Right cardiac atrium (tissue), 5 donors: ENCODE measurements at regions not wholly inside any gene's neighbourhood (a gene's known extent, or its start where the extent isn't known, plus 50 kb on each side); places are given as distances from the start of the nearest gene placed in this dataset.

Experiments used
- ATAC-seq, 2 donors: fragments of 200-7000 bp; cut with Tn5 transposase; one replicate each; pipeline versions ENCODE4 v1.8.0 to v1.9.1; 2020; ENCODE audit warnings: moderate library complexity in 2 of 2, mild to moderate bottlenecking in 1 of 2
- DNase-seq, 3 donors: peaks; one replicate each; pipeline ENCODE4 v3.0.0-alpha.2; 2020
- H3K27ac ChIP-seq: one replicate; pipeline ENCODE4 v1.5.1; 2013; ENCODE audit warnings: mild to moderate bottlenecking, low read length, control low read depth, moderate library complexity
- H3K27me3 ChIP-seq: one replicate; pipeline ENCODE4 v1.6.1; 2013; ENCODE audit not compliant: control insufficient read depth, insufficient read depth
- H3K4me1 ChIP-seq: one replicate; pipeline ENCODE4 v1.6.1; 2013; ENCODE audit warnings: low read length; ENCODE audit not compliant: control insufficient read depth, insufficient read depth
- H3K4me3 ChIP-seq: one replicate; pipeline ENCODE4 v1.5.1; 2013; ENCODE audit warnings: low read length, control low read depth
- H3K9me3 ChIP-seq: one replicate; pipeline ENCODE4 v1.6.1; 2013; ENCODE audit warnings: low read length; ENCODE audit not compliant: control insufficient read depth
- WGBS: extraction: QIAGEN DNeasy Blood & Tissue Kit; methylation state at CpG from one replicate; pipeline ENCODE4 v1.1.7; 2013; 5-methylcytosine and 5-hydroxymethylcytosine counted together
- intact Hi-C, 4 donors: fragments of 100-400 bp; cut with DNase I; formaldehyde crosslinking; loops; one replicate each; pipeline versions ENCODE4 v1.11.0 to v1.14.0; 2022 to 2023
- donor health status: healthy with polysubstance abuse.
- donor health status: DM: no; HTN: yes; CAD: no.
- donor health status: DM: no; HTN: no; CAD: no.
- donor health status: DM: no; HTN: yes; CAD: no; lungs with severe emphysema.
- donor health status: DM: yes; HTN: yes; CAD: no.

GRCh38 chr6:33915134-33915533 is 111.3 kb upstream of the MLN start:
- 60% methylated on average over 3 of the region's 3 CpGs for WGBS
- H3K4me3 ChIP-seq = no peak overlapping the region
- ATAC-seq (no peak), DNase-seq (no peak)
- H3K9me3 ChIP-seq = no peaks in the 10 kb centered on the region
- no peaks in the 10 kb centered on the region for H3K27me3 ChIP-seq
- intact Hi-C loops = no loop called here
- no peak overlapping the region for H3K27ac ChIP-seq
- no peaks in the 10 kb centered on the region for H3K4me1 ChIP-seq

DNA sequence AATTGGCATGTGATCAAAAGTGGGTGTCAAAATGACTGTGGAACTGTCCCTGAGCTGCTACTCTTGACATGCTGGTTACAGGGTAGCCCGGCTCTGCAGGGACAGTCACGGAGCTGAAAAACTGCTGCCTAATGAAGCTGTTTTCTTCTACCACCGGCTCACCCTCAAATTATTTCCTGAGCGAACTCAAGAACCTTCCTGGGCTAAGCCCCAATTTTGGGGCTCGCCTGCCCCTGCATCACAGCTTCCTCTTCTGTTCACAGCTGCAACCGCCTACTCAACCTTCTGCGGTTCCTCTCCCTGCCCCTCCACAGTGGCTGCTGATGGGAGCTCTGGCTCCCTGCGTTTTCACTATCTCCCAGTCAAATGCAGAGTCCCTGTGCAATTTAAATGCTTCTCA is 110.8 kb upstream of the MLN start:
- no peaks in the 10 kb centered on the region for H3K4me1 ChIP-seq
- ATAC-seq = no peak
- no peaks in the 10 kb centered on the region for H3K27me3 ChIP-seq
- no peak overlapping the region for H3K27ac ChIP-seq
- no peak overlapping the region for H3K4me3 ChIP-seq
- DNase-seq = no peak
- WGBS = 59% methylated on average over 8 of the region's 8 CpGs
- intact Hi-C loops = no loop called here
- H3K9me3 ChIP-seq = no peaks in the 10 kb centered on the region

DNA sequence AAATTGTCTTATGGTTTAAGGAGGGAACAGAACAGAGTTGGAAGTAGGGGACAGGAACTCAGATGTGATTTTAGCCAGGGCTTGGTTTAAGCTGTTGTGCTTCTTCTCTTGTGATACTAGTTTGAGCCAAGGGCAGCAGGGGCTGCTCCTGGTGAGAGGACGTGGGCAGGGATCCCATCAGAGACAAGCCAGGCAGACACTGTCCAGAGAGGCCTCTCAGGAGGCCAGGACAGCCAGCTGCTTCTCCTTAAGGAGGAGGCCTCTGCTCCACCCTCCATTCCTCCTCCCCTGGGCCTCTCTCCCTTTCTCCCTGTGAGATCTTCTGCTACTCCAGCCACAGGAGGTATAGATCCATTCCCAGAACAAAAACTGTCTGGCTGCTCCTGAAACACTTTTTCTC is 108.4 kb upstream of the MLN start:
- DNase-seq (no peak), ATAC-seq (no peak)
- no peaks in the 10 kb centered on the region for H3K27me3 ChIP-seq
- intact Hi-C loops = no loop called here
- no peak overlapping the region for H3K27ac ChIP-seq
- H3K4me3 ChIP-seq = no peak overlapping the region
- H3K4me1 ChIP-seq = no peaks in the 10 kb centered on the region
- 48% methylated on average over 1 of the region's 1 CpG for WGBS
- no peaks in the 10 kb centered on the region for H3K9me3 ChIP-seq

DNA sequence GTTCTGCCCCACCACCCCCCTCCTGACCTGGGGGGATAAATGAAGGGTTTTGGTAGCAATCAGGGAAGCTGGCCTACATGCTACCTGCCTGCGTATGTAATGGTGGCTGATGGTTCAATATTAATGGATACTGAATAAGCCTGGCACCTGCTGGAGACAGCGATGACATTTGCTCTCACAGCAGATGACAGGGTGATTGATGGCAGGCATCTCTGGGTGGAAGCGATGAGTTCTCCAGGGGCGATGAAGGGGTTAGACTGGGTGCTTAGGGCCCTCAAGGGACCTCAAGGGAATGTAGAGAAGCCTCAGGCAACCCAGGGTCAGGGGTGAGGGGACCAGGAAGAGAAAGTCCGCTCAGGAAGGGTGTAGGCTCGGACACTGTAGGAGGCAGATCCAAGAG is 107.7 kb upstream of the MLN start:
- Histone ChIP-seq H3K4me1 (no peaks in the 10 kb centered on the region), H3K4me3 (no peak overlapping the region), H3K9me3 (no peaks in the 10 kb centered on the region), H3K27me3 (no peaks in the 10 kb centered on the region), H3K27ac (no peak overlapping the region)
- DNase-seq (no peak), ATAC-seq (no peak)
- 81% methylated on average over 6 of the region's 6 CpGs for WGBS
- intact Hi-C loops = no loop called here

DNA sequence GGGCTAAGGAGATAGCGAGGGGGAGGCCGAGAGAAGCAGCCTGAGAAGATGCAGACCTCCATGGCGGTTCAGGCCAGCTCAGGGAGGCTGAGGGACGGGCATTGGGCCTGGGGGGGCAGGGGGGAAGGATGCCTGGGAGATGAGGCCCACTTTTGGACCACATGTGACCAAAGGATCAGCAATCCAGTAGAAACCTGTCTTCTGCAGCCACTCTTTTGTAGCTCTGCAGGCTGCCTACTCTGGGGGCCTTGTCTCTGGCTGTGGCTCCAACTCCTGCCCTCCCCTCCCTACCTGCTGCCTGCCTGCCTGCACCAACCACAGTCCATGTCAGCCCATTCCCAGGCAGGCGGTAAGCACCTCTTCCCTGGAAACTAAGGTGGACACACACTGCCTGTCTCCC is 106.8 kb upstream of the MLN start:
- no peak for ATAC-seq
- H3K4me3 ChIP-seq = no peak overlapping the region
- 87% methylated on average over 5 of the region's 5 CpGs for WGBS
- intact Hi-C loops = no loop called here
- H3K27ac ChIP-seq = no peak overlapping the region
- DNase-seq = no peak
- H3K9me3 ChIP-seq = no peaks in the 10 kb centered on the region
- no peaks in the 10 kb centered on the region for H3K4me1 ChIP-seq
- no peaks in the 10 kb centered on the region for H3K27me3 ChIP-seq

- DNase-seq = no peak
- H3K27me3 ChIP-seq = no peaks in the 10 kb centered on the region
- no peaks in the 10 kb centered on the region for H3K9me3 ChIP-seq
- WGBS = 60% methylated on average over 11 of the region's 11 CpGs
- ATAC-seq = no peak
- H3K4me1 ChIP-seq = no peaks in the 10 kb centered on the region
- H3K27ac ChIP-seq = no peak overlapping the region
- no peak overlapping the region for H3K4me3 ChIP-seq
- intact Hi-C loops = no loop called here
Measured at GRCh38 chr6:33909737-33910136, 105.9 kb upstream of the MLN start.

- 72% methylated on average over 4 of the region's 4 CpGs for WGBS
- Histone ChIP-seq H3K27me3 (no peaks in the 10 kb centered on the region), H3K4me3 (no peak overlapping the region), H3K27ac (no peak overlapping the region), H3K9me3 (no peaks in the 10 kb centered on the region), H3K4me1 (no peaks in the 10 kb centered on the region)
- intact Hi-C loops = no loop called here
- DNase-seq (no peak), ATAC-seq (no peak)
Measured at GRCh38 chr6:33908025-33908424, 104.2 kb upstream of the MLN start.

DNA sequence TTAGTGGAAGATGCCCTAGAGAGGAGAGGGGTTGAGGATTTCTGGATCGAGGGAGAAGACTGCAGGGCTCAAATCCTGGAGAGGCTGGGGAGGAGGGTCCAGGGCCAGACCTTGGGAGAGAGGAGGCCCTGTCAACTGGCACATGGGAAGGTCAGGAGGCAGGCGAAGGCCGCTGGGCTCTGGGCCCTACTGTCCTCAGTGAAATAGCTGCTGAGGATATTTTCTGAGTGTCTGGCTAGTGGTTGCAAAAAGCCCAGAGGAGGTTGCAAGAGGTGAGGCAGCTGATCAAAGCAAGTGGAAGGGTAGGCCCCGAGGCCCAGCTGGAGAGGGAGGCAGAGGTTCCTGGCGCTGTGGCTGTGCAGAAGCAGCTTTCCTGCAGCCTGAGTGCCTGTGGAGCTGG is 103.4 kb upstream of the MLN start:
- WGBS = 59% methylated on average over 5 of the region's 5 CpGs
- ATAC-seq = no peak
- H3K27me3 ChIP-seq = no peaks in the 10 kb centered on the region

DNA sequence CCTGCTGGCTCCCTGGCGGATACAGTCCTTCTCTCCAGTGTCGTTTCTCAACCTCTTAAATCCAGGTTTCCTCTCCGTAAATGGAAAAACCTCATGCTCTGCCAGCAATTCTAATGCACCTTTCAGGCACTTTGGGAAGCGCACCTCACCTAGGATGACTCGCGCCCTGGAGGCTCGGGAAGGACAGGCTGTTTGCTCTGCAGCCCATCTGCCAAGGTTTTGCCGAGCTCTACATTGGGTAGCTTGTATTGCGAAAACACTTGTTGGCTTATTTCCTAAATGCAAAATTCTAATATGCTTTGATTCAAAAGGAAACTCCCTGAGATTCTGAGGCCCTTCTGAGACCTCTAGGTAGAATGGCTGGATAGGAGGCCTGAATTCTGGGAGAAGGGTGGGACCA is 102.6 kb upstream of the MLN start:
- no peak overlapping the region for H3K27ac ChIP-seq
- H3K4me3 ChIP-seq = no peak overlapping the region
- H3K9me3 ChIP-seq = no peaks in the 10 kb centered on the region
- no peaks in the 10 kb centered on the region for H3K27me3 ChIP-seq
- no peak for ATAC-seq
- intact Hi-C loops = no loop called here
- H3K4me1 ChIP-seq = no peaks in the 10 kb centered on the region
- no peak for DNase-seq
- WGBS = 85% methylated on average over 9 of the region's 9 CpGs

More for the DNA sequence above, 103.4 kb upstream of the MLN start:
- H3K4me3 ChIP-seq = no peak overlapping the region
- intact Hi-C loops = no loop called here
- no peaks in the 10 kb centered on the region for H3K9me3 ChIP-seq
- no peak for DNase-seq
- H3K4me1 ChIP-seq = no peaks in the 10 kb centered on the region
- no peak overlapping the region for H3K27ac ChIP-seq

DNA sequence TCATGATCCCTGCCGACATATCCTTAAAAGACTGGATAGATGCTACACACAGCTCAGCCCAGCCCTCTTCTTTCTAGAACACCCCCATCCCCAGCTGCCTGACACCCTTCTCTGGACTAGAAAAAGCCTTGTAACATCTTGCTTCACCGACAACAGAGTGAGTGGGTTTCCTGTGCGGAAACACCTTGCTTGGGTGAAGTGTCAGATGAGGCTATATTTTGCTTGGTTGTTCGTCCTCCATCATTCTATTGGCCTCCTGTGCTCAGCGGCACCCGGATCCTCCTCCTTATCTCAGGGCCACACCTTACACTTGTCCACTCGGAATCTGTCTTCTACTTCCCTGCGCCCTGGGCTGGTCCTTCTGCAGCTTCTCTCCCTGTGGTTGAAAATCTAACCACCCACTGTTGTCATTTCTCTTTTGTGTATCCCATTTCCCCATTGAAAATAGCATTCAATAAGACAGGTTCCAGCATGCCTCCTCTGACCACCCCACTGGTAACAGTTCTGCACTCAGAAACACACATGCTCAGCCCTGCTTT is 101.3 kb upstream of the MLN start:
- no peak overlapping the region for H3K27ac ChIP-seq
- H3K27me3 ChIP-seq = no peaks in the 10 kb centered on the region
- intact Hi-C loops = no loop called here
- 76% methylated on average over 8 of the region's 8 CpGs for WGBS
- H3K4me3 ChIP-seq = no peak overlapping the region
- H3K4me1 ChIP-seq = no peaks in the 10 kb centered on the region
- ATAC-seq (no peak), DNase-seq (no peak)
- no peaks in the 10 kb centered on the region for H3K9me3 ChIP-seq

DNA sequence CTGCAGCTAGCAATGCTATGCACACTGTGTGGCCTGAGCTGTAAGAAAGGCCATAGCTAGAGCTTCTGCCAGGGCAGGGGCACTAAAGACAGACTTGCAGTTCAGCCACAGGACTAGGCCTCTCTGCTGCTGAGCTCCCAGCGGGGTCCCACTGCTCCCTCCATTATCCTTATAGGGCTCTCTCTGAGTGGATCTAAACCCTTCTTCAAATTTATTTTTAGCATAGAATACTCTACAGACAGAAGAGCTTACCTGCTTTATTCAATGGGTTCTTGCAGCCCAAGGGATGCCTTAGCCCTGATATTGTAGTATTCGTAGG is 100.9 kb upstream of the MLN start:
- intact Hi-C loops = no loop called here
- no peak for ATAC-seq
- no peak overlapping the region for H3K27ac ChIP-seq
- DNase-seq = no peak
- no peaks in the 10 kb centered on the region for H3K4me1 ChIP-seq
- no peak overlapping the region for H3K4me3 ChIP-seq
- H3K9me3 ChIP-seq = no peaks in the 10 kb centered on the region
- 78% methylated on average over 2 of the region's 2 CpGs for whole genome bisulfite sequencing
- no peaks in the 10 kb centered on the region for H3K27me3 ChIP-seq

- Histone ChIP-seq H3K27me3 (no peaks in the 10 kb centered on the region), H3K9me3 (no peaks in the 10 kb centered on the region), H3K27ac (no peak overlapping the region), H3K4me1 (no peaks in the 10 kb centered on the region), H3K4me3 (no peak overlapping the region)
- WGBS = 54% methylated on average over 14 of the region's 14 CpGs
- DNase-seq (peak in 1 of 3 donors; percentile 69), ATAC-seq (peak in 1 of 2 donors; percentile 27)
- intact Hi-C loops = no loop called here
Measured at GRCh38 chr6:33904050-33904746, 100.4 kb upstream of the MLN start.
